ENCODE measurements at regions not wholly inside any gene's neighbourhood (a gene's known extent, or its start where the extent isn't known, plus 50 kb on each side); places are given as distances from the start of the nearest gene placed in this dataset.
A peak's percentile ranks its signal among the peaks of the same experiment; 100 is the strongest.

GRCh38 chr6:14571746-14572145 is 454.2 kb downstream of the CD83 start:
- no peak overlapping the region for H3K4me3 Mint-ChIP-seq
- intact Hi-C loops (cut with micrococcal nuclease) = no loop called here
- CTCF ChIA-PET (ENCODE audit: partially characterized antibody) = no interaction called here

GRCh38 chr6:14573267-14573666 is 455.7 kb downstream of the CD83 start:
- CTCF ChIA-PET (ENCODE audit: partially characterized antibody) = no interaction called here
- H3K27ac ChIP-seq (ENCODE audit: low read depth, low read length) = no peak overlapping the region
- POLR2A ChIA-PET (ENCODE audit: partially characterized antibody) = no interaction called here

More at GRCh38 chr6:14571746-14572145, 454.2 kb downstream of the CD83 start:
- Histone ChIP-seq H3K27me3 (ENCODE audit: insufficient read depth, low read length) (no peaks in the 10 kb centered on the region), H3K4me3 (ENCODE audit: low read length in 2 of 2) (no peak overlapping the region), H3K9me3 (ENCODE audit: control insufficient read depth in 1 of 2, low read length in 2 of 2) (no peaks in the 10 kb centered on the region), H3K36me3 (ENCODE audit: insufficient read depth, low read length) (no peaks in the 10 kb centered on the region), H3K4me1 (ENCODE audit: insufficient read depth, low read length) (no peaks in the 10 kb centered on the region), H3K27ac (ENCODE audit: low read depth, low read length) (no peak overlapping the region)
- H3K27me3 Mint-ChIP-seq = no peaks in the 10 kb centered on the region
- no peaks in the 10 kb centered on the region for H3K36me3 Mint-ChIP-seq
- H3K4me1 Mint-ChIP-seq = peaks cover 0 to 2% (median 0%) of the 10 kb centered on the region in 4 donors
- H3K27ac Mint-ChIP-seq = peak overlapping the region in 2 of 7 donors; percentile 1 to 54
- POLR2A ChIA-PET (ENCODE audit: partially characterized antibody) = no interaction called here
- DNase-seq = no peak
- peaks cover 0 to 4% (median 0%) of the 10 kb centered on the region in 8 donors for H3K9me3 Mint-ChIP-seq

GRCh38 chr6:14573703-14574290 is 456.2 kb downstream of the CD83 start:
- intact Hi-C loops (cut with micrococcal nuclease) = no loop called here
- POLR2A ChIA-PET (ENCODE audit: partially characterized antibody) = no interaction called here
- no peaks in the 10 kb centered on the region for H3K9me3 ChIP-seq (ENCODE audit: control insufficient read depth in 1 of 2, low read length in 2 of 2)
- no peak overlapping the region for H3K4me3 Mint-ChIP-seq
- H3K4me1 Mint-ChIP-seq = no peaks in the 10 kb centered on the region
- H3K36me3 Mint-ChIP-seq = no peaks in the 10 kb centered on the region
- H3K4me3 ChIP-seq (ENCODE audit: low read length in 2 of 2) = no peak overlapping the region
- DNase-seq = no peak
- H3K9me3 Mint-ChIP-seq = peaks cover 0 to 4% (median 0%) of the 10 kb centered on the region in 8 donors
- CTCF ChIA-PET (ENCODE audit: partially characterized antibody) = no interaction called here
- H3K27ac ChIP-seq (ENCODE audit: low read depth, low read length) = no peak overlapping the region
- no peaks in the 10 kb centered on the region for H3K4me1 ChIP-seq (ENCODE audit: insufficient read depth, low read length)
- no peaks in the 10 kb centered on the region for H3K27me3 ChIP-seq (ENCODE audit: insufficient read depth, low read length)
- no peaks in the 10 kb centered on the region for H3K36me3 ChIP-seq (ENCODE audit: insufficient read depth, low read length)
- no peak overlapping the region for H3K27ac Mint-ChIP-seq
- no peaks in the 10 kb centered on the region for H3K27me3 Mint-ChIP-seq

More at GRCh38 chr6:14573267-14573666, 455.7 kb downstream of the CD83 start:
- Mint-ChIP-seq H3K4me1 (no peaks in the 10 kb centered on the region), H3K27ac (no peak overlapping the region), H3K4me3 (no peak overlapping the region), H3K9me3 (peaks cover 0 to 4% (median 0%) of the 10 kb centered on the region in 8 donors), H3K27me3 (no peaks in the 10 kb centered on the region), H3K36me3 (no peaks in the 10 kb centered on the region)
- H3K9me3 ChIP-seq (ENCODE audit: control insufficient read depth in 1 of 2, low read length in 2 of 2) = no peaks in the 10 kb centered on the region
- no peak for DNase-seq
- H3K4me1 ChIP-seq (ENCODE audit: insufficient read depth, low read length) = no peaks in the 10 kb centered on the region
- no peaks in the 10 kb centered on the region for H3K27me3 ChIP-seq (ENCODE audit: insufficient read depth, low read length)
- H3K36me3 ChIP-seq (ENCODE audit: insufficient read depth, low read length) = no peaks in the 10 kb centered on the region
- no peak overlapping the region for H3K4me3 ChIP-seq (ENCODE audit: low read length in 2 of 2)
- intact Hi-C loops (cut with micrococcal nuclease) = no loop called here

- H3K27ac Mint-ChIP-seq = no peak overlapping the region
- ChIA-PET CTCF (ENCODE audit: partially characterized antibody) (no interaction called here), POLR2A (ENCODE audit: partially characterized antibody) (no interaction called here)
- no peaks in the 10 kb centered on the region for H3K4me1 Mint-ChIP-seq
- H3K9me3 Mint-ChIP-seq = peaks cover 0 to 4% (median 2%) of the 10 kb centered on the region in 8 donors
- DNase-seq = no peak
- H3K36me3 ChIP-seq (ENCODE audit: insufficient read depth, low read length) = no peaks in the 10 kb centered on the region
- no peaks in the 10 kb centered on the region for H3K27me3 Mint-ChIP-seq
- H3K27me3 ChIP-seq (ENCODE audit: insufficient read depth, low read length) = no peaks in the 10 kb centered on the region
- no peak overlapping the region for H3K4me3 ChIP-seq (ENCODE audit: low read length in 2 of 2)
- no peaks in the 10 kb centered on the region for H3K4me1 ChIP-seq (ENCODE audit: insufficient read depth, low read length)
- intact Hi-C loops (cut with micrococcal nuclease) = no loop called here
- H3K4me3 Mint-ChIP-seq = no peak overlapping the region
- H3K9me3 ChIP-seq (ENCODE audit: control insufficient read depth in 1 of 2, low read length in 2 of 2) = no peaks in the 10 kb centered on the region
- no peaks in the 10 kb centered on the region for H3K36me3 Mint-ChIP-seq
- H3K27ac ChIP-seq (ENCODE audit: low read depth, low read length) = no peak overlapping the region
Observed at GRCh38 chr6:14575961-14576360, 458.4 kb downstream of the CD83 start.

GRCh38 chr6:14578994-14579393 is 461.4 kb downstream of the CD83 start:
- DNase-seq = no peak
- Histone ChIP-seq H3K36me3 (ENCODE audit: insufficient read depth, low read length) (no peaks in the 10 kb centered on the region), H3K4me1 (ENCODE audit: insufficient read depth, low read length) (no peaks in the 10 kb centered on the region), H3K27ac (ENCODE audit: low read depth, low read length) (no peak overlapping the region), H3K4me3 (ENCODE audit: low read length in 2 of 2) (no peak overlapping the region), H3K9me3 (ENCODE audit: control insufficient read depth in 1 of 2, low read length in 2 of 2) (no peaks in the 10 kb centered on the region), H3K27me3 (ENCODE audit: insufficient read depth, low read length) (no peaks in the 10 kb centered on the region)
- no peak overlapping the region for H3K4me3 Mint-ChIP-seq
- H3K36me3 Mint-ChIP-seq = no peaks in the 10 kb centered on the region
- ChIA-PET POLR2A (ENCODE audit: partially characterized antibody) (no interaction called here), CTCF (ENCODE audit: partially characterized antibody) (interaction anchor here (0.6 kb wide), 1 partner anchor 278 kb away, joined by 4 read pairs; no protein-coding TSS in a partner anchor)
- peaks cover 0 to 6% (median 2%) of the 10 kb centered on the region in 8 donors for H3K9me3 Mint-ChIP-seq
- no peak overlapping the region for H3K27ac Mint-ChIP-seq
- intact Hi-C loops (cut with micrococcal nuclease) = no loop called here
- no peaks in the 10 kb centered on the region for H3K4me1 Mint-ChIP-seq
- no peaks in the 10 kb centered on the region for H3K27me3 Mint-ChIP-seq

- H3K9me3 ChIP-seq (ENCODE audit: control insufficient read depth in 1 of 2, low read length in 2 of 2) = no peaks in the 10 kb centered on the region
- Mint-ChIP-seq H3K9me3 (peaks cover 0 to 6% (median 0%) of the 10 kb centered on the region in 8 donors), H3K27ac (no peak overlapping the region), H3K4me1 (peaks cover 0 to 1% (median 0%) of the 10 kb centered on the region in 4 donors), H3K4me3 (no peak overlapping the region), H3K27me3 (no peaks in the 10 kb centered on the region), H3K36me3 (no peaks in the 10 kb centered on the region)
- H3K4me1 ChIP-seq (ENCODE audit: insufficient read depth, low read length) = no peaks in the 10 kb centered on the region
- ChIA-PET CTCF (ENCODE audit: partially characterized antibody) (no interaction called here), POLR2A (ENCODE audit: partially characterized antibody) (no interaction called here)
- H3K4me3 ChIP-seq (ENCODE audit: low read length in 2 of 2) = no peak overlapping the region
- intact Hi-C loops (cut with micrococcal nuclease) = no loop called here
- DNase-seq = no peak
- no peaks in the 10 kb centered on the region for H3K27me3 ChIP-seq (ENCODE audit: insufficient read depth, low read length)
- no peaks in the 10 kb centered on the region for H3K36me3 ChIP-seq (ENCODE audit: insufficient read depth, low read length)
- no peak overlapping the region for H3K27ac ChIP-seq (ENCODE audit: low read depth, low read length)
Observed at GRCh38 chr6:14582749-14583148, 465.2 kb downstream of the CD83 start.

GRCh38 chr6:14583826-14584225 is 466.3 kb downstream of the CD83 start:
- H3K27ac Mint-ChIP-seq = no peak overlapping the region

More at GRCh38 chr6:14583826-14584225, 466.3 kb downstream of the CD83 start:
- Histone ChIP-seq H3K9me3 (ENCODE audit: control insufficient read depth in 1 of 2, low read length in 2 of 2) (no peaks in the 10 kb centered on the region), H3K4me1 (ENCODE audit: insufficient read depth, low read length) (no peaks in the 10 kb centered on the region), H3K4me3 (ENCODE audit: low read length in 2 of 2) (no peak overlapping the region), H3K27me3 (ENCODE audit: insufficient read depth, low read length) (no peaks in the 10 kb centered on the region), H3K27ac (ENCODE audit: low read depth, low read length) (no peak overlapping the region), H3K36me3 (ENCODE audit: insufficient read depth, low read length) (no peaks in the 10 kb centered on the region)
- Mint-ChIP-seq H3K27me3 (no peaks in the 10 kb centered on the region), H3K4me3 (no peak overlapping the region), H3K9me3 (peaks cover 0 to 6% (median 0%) of the 10 kb centered on the region in 8 donors), H3K4me1 (peaks cover 0 to 1% (median 0%) of the 10 kb centered on the region in 4 donors), H3K36me3 (no peaks in the 10 kb centered on the region)
- CTCF ChIA-PET (ENCODE audit: partially characterized antibody) = no interaction called here
- POLR2A ChIA-PET (ENCODE audit: partially characterized antibody) = no interaction called here
- intact Hi-C loops (cut with micrococcal nuclease) = no loop called here
- DNase-seq = no peak
